Glomerular visceral epithelial cell (primary cell): ENCODE measurements at regions not wholly inside any gene's neighbourhood (a gene's known extent, or its start where the extent isn't known, plus 50 kb on each side); places are given as distances from the start of the nearest gene placed in this dataset.
"Not testable (repeated sequence)": the region's sequence is repeated elsewhere in the genome, so short reads cannot be mapped to it uniquely, and the experiment has no call there.

ENCODE experiments used
- DNase-seq: peaks from one replicate; pipeline ENCODE4 v3.0.0-alpha.2; 2016; ENCODE audit errors: extremely low spot score

DNA sequence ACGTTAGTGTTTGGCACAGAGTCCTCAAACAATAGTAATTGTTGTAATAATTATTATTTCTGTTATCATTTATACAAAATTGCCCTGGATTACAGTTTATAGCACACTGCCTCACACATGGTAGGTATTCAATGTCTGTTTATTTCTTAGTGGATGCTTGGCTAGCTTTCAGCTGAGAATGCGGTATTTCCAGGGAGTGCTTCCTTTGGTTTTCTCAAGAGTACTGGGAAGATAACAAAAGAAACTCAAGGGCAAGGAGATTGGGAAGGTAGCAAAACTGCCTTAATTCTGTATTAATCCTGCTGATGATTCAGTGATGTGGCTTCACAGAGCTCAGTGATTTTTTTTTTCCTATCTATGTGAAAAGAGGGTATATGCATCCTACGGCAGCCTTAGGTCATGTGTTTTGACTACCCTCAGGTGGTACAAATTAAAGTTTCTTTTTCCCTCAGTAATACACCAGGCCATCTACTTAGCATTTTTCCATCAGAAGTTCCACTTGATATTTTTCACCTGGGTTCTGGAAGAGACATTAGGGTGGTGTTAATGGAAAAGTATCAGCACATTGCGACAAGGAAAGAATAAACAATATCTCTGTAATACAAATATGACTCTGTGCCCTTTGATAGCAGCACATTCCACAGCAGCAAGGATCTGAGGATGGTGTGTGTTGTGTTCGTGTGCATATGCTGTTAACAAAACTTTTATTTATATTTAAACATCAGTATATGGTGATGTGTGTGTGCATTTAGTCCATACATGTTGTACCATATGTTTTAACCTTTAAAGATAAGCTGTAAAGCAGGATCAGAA is 124.3 kb upstream of the RASGEF1B start:
- DNase-seq: no peak

GRCh38 chr4:81595287-81595686 is 123.6 kb upstream of the RASGEF1B start:
- no peak for DNase-seq

DNA sequence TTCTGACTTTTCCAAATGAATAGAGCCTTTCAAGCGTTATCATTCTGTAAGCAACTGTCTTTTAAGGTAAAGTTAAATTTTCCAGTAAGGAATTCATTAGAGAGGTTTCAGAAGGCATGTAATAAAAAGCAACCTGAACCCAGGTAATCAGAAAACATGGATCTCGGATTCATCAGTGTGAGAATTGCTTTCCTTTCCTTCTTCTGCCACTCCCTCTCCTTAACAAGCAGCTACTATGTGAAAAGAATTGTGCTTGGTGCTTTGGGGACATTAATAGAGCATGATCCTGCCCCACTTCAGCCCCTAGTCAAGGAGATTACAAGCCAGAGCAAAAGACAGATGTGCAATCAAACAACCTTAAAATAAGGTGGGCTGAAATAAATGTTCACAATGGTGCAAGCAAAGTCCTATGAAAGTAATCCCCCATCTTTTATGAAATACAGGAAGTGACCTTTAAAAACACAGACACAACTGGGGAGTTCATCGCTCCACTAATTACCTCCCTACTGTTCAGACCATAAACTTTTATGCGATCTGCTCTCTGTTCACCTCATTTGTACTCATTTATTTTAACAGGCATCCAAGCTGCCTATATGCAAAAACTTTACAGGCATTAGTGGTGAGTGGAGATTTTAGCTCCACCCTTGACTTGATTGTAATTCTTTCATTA is 122.9 kb upstream of the RASGEF1B start:
- DNase-seq: no peak

- DNase-seq: no peak
These were observed 121.0 kb upstream of the RASGEF1B start for GRCh38 chr4:81592701-81593100.

DNA sequence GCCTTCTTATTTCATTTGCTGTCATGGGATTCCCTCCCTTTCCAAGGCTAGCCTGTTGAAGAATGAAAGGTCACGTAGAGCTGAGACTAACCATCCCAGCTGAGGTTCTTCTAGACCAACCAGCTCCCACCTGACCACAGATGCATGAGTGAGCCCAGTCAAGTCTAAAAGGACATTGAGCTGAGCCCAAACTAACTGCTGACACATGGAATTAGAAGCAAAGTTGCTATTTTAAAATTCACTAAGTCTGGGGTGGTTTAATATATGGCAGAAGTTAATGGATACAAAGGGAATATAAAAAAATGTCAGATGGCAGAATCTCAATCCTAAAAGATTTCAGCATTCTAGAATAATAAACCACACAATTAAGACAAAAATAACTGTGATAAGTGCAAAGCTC is 118.9 kb upstream of the RASGEF1B start:
- no peak for DNase-seq

- no peak for DNase-seq
These were observed 117.6 kb upstream of the RASGEF1B start for GRCh38 chr4:81589262-81589661.

- no peak for DNase-seq
These were observed 115.0 kb upstream of the RASGEF1B start for GRCh38 chr4:81586706-81587105.

DNA sequence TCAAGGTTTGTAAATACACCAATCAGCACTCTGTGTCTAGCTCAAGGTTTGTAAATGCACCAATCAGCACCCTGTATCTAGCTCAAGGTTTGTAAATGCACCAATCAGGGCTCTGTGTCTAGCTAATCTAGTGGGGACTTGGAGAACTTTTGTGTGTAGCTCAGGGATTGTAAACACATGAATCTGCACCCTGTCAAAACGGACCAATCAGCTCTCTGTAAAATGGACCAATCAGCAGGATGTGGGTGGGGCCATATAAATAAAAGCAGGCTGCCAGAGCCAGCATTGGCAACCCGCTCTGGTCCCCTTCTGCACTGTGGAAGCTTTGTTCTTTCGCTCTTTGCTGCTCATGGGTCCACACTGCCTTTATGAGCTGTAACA is 109.3 kb upstream of the RASGEF1B start:
- DNase-seq: not testable (repeated sequence)

DNA sequence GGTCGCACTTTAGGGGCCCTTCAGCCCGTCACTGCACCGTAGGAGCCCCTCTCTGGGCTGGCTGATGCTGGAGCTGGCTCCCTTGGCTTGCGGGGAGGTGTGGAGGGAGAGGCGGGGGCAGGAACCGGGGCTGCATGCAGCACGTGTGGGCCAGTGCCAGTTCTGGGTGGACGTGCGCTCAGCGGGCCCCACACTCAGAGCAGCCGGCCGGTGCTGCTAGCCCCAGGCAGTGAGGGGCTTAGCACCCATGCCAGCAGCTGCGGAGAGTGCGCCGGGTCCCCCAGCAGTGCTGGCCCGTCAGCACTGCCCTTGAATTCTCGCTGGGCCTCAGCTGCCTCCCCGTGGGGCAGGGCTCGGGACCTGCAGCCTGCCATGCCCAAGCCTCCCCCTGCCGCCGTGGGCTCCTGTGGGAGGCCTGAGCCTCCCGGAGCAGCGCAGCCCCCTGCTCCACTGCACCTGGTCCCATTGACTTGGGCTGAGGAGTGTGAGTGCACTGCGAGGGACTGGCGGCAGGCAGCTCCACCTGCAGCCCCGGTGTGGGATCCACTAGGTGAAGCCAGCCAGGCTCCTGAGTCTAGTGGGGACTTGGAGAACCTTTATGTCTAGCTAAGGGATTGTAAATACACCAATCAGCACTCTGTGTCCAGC is 108.8 kb upstream of the RASGEF1B start:
- DNase-seq: no peak

DNA sequence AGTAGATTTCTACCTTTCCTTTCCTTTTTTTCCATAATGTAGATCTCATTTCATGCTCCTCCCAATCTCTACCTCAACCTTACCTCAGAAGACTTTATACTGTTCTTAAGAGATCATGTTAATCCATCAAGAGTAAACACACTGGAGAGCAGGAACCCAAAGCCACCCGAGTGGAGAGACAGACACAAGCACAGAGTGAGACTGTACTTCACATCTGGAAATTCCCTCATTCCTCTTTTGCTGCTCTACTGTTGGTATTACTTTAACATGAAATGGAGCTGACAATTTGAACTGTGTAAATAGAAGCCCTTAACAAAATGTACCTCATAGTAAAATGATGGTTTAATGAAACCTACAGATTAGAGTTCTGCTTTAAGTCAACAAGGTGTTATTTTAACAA is 105.7 kb upstream of the RASGEF1B start:
- DNase-seq: no peak

GRCh38 chr4:81574991-81575390 is 103.3 kb upstream of the RASGEF1B start:
- DNase-seq: no peak

- DNase-seq: no peak
These were observed 102.1 kb upstream of the RASGEF1B start for GRCh38 chr4:81573840-81574239.

GRCh38 chr4:81572402-81572801 is 100.7 kb upstream of the RASGEF1B start:
- DNase-seq: no peak

DNA sequence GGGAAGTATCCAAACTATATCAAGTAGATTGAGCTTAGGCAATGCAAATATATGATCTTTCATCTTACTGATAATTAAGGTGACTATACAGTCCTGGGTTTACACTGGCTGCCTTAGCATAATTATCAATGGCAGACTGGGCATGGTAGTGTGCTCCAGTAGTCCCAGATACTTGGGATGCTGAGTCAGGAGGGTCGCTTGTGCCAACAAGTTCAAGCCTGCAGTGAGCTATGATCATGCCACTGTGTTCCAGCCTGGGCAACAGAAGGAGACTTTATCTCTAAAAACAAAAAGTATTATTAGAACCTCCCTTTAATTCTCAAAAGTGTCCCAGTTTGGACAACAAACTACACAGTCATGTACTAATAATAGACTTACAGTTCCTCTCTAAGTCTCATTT is 99.4 kb upstream of the RASGEF1B start:
- no peak for DNase-seq

DNA sequence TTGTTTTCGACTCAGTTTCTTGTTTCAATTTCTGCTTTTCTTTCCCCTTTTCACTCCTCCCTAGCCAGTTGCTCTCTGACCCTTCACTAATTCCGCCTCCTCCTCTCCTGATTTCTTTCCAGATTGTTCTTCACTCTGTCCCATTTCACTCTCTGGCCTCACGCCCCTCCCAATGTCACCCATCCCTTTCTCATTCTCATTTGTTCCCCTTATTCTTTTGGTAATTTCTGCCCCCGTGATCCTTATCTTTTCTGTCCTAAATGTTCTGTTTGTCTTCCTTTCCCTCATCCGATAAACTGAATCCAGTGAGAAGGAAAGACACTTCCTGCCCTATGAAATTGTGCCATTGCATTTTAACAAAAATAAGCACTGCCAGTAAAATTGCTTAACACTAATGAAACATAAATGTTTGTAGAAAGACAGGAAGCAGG is 94.5 kb upstream of the RASGEF1B start:
- no peak for DNase-seq

GRCh38 chr4:81565142-81565870 is 93.6 kb upstream of the RASGEF1B start:
- DNase-seq: no peak

- no peak for DNase-seq
These were observed 92.3 kb upstream of the RASGEF1B start for GRCh38 chr4:81564025-81564424.

DNA sequence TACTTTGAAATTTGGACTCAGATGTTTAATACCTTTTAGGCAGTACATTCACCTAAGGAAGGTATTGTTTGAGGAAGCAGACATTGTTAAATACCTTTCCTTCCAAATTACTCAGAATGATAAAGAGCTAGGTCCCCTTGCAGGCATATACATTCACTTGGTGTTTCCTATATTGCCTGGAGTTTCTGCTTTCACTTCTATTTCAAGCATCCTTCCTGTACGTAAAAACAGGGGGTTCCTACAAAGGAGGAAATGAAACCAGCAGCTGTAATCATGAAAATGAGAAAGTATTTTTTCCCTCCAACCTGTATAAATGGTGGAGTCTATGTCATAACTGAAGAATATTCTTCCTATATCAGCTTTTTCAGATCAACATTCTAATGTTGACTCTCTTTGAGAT is 90.4 kb upstream of the RASGEF1B start:
- DNase-seq: no peak

DNA sequence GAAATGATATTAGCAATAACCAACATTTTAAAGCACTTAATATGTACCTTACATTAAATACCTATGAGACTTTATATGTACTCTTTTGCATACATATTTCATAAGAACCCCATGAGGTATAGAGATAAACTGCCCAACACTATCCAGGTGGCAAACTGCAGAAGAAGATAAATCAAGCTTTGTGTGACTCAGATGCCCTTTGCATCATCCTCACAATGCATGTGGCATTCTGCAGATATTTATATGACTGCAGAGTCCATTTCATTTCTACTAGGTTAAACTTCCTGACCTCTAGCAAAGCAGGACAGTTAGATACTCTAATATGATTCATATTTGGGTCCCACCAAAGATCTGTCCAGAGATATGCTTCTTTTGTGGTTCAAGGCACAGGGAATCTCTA is 85.6 kb upstream of the RASGEF1B start:
- DNase-seq: no peak

DNA sequence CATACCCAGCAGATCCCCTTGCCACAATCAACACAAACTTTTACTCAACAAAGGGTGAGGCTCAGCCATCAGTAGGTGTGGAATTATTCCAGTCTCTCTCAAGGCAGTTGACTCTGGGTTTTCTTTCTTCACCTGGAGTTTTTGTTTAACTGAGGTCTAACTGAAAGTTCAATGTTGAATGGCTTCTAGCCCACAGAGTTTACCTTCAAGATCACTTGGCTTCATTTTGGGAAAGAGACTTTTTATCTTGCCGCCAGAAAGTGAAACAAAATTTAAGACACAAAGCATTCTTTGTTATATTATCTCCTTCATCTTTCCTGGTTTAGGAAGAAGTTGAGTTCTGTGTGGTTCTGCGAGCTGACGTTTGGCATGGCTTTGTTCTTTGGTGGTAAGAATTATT is 83.8 kb upstream of the RASGEF1B start:
- no peak for DNase-seq

DNA sequence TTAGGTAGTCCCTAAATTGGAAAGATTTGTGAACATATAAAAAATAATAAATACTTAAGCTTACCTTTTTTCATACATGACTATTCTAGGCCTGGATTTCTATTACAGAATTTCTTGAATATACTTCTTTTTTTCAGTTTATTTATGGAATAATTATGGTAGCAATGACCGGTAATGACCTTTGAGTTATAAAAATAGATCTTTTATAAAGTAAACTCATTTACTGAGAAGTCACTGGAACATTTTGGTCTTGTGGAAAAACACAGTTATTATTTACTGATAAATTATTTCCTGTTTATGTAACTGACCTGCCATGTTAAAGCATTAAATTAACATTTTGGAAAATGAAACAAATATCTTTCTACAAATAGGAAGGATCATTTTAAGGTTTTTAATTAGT is 80.4 kb upstream of the RASGEF1B start:
- DNase-seq: no peak

DNA sequence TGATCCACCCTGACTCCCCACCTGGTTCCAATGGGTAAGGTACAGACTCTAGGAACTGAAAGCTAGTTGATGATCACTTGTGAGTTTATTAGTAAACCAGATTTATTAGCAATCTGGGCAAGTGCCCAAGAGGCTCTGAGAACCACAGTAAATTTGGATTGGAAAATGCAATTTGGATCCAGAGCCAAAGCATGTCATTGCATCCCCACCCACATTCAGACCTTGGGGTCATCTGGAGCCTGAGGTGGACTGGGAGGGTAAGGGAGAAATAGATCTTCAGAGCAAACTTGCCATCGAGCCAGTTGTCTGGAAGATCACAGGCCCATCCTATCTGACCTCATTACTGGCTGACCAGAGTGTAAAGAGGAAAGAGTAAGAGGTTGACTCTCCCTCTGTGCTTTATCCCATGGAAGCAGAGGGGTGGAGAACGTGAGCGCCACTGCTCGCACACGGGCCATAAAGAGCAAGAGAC is 78.7 kb upstream of the RASGEF1B start:
- DNase-seq: no peak
